Gastrocnemius medialis (tissue), 4 donors: ENCODE measurements at regions not wholly inside any gene's neighbourhood (a gene's known extent, or its start where the extent isn't known, plus 50 kb on each side); places are given as distances from the start of the nearest gene placed in this dataset.

Source experiments
- ATAC-seq, 2 donors: fragments of 150-250 bp; one replicate each; pipeline ENCODE4 v1.9.1; 2016
- DNase-seq, 2 donors: peaks; one replicate each; pipeline ENCODE4 v3.0.0-alpha.2; 2019
- H3K27ac ChIP-seq, 4 donors: fragments of 200-600 bp; sonication (generic); 1 replicate in 1 of 4; 2 replicates in 3 of 4; pipeline ENCODE4 v1.5.1; 2016 to 2018; ENCODE audit warnings: mild to moderate bottlenecking in 2 of 4, moderate library complexity in 1 of 4
- H3K27me3 ChIP-seq, 3 donors: fragments of 200-600 bp; sonication (generic) in 2 of 3; 1 replicate in 1 of 3; 2 replicates in 2 of 3; pipeline versions ENCODE4 v1.5.1 to v1.6.0; 2016 to 2019; ENCODE audit warnings: mild to moderate bottlenecking in 1 of 3, moderate library complexity in 1 of 3
- H3K36me3 ChIP-seq, 2 donors: fragments of 200-600 bp; sonication (generic) in 1 of 2; one replicate each; pipeline ENCODE4 v1.5.1; 2017 to 2018
- H3K4me1 ChIP-seq, 2 donors: fragments of 200-600 bp; sonication (generic) in 1 of 2; one replicate each; pipeline ENCODE4 v1.5.1; 2016 to 2017; ENCODE audit warnings: mild to moderate bottlenecking in 2 of 2
- H3K4me3 ChIP-seq, 4 donors: fragments of 200-600 bp; sonication (generic) in 3 of 4; 1 replicate in 1 of 4; 2 replicates in 3 of 4; pipeline ENCODE4 v1.5.1; 2016 to 2019; ENCODE audit warnings: mild to moderate bottlenecking in 2 of 4
- H3K9me3 ChIP-seq, 3 donors: fragments of 200-600 bp; sonication (generic) in 2 of 3; 1 replicate in 1 of 3; 2 replicates in 2 of 3; pipeline ENCODE4 v1.5.1; 2016 to 2019
- CTCF ChIP-seq, 5 experiments: fragments of 450-650 bp in 3 of 5; fragments of 200-600 bp in 2 of 5; sonication (generic) in 2 of 5; IDR thresholded peaks in 4 of 5; conservative IDR thresholded peaks in 1 of 5; 1 replicate in 4 of 5; 2 replicates in 1 of 5; pipeline ENCODE4 v1.5.1; 2016 to 2019; ENCODE audit warnings: antibody characterized with exemption in 5 of 5, mild to moderate bottlenecking in 3 of 5, moderate library complexity in 3 of 5
- POLR2A ChIP-seq, 2 donors: fragments of 450-650 bp; IDR thresholded peaks; one replicate each; pipeline ENCODE4 v1.6.1; 2017; ENCODE audit warnings: antibody characterized with exemption in 2 of 2, mild to moderate bottlenecking in 2 of 2, moderate library complexity in 2 of 2
- in situ Hi-C, 4 donors: fragments of 200-750 bp; cut with MboI; loops; one replicate each; pipeline versions ENCODE4 v1.15.0 to v1.8.0; 2017; ENCODE audit warnings: low sequenced_read_pairs in 4 of 4
- intact Hi-C: fragments of 100-400 bp; cut with DNase I; formaldehyde crosslinking; loops from one replicate; pipeline ENCODE4 v1.15.1; 2023; ENCODE audit warnings: low total_unique reads

GRCh38 chr15:94804613-94805012 is 573.3 kb downstream of the MCTP2 start:
- H3K4me1 ChIP-seq = no peaks in the 10 kb centered on the region
- in situ Hi-C loops = no loop called here
- DNase-seq (no peak), ATAC-seq (no peak)
- no peaks in the 10 kb centered on the region for H3K36me3 ChIP-seq
- no peaks in the 10 kb centered on the region for H3K9me3 ChIP-seq
- no peaks in the 10 kb centered on the region for H3K27me3 ChIP-seq
- no peak overlapping the region for H3K4me3 ChIP-seq
- no peak overlapping the region for H3K27ac ChIP-seq
- intact Hi-C loops = no loop called here
- TF ChIP-seq CTCF (IDR thresholded peaks at IDR 0.05 in 4 of 5, conservative IDR thresholded peaks at IDR 0.05 in 1 of 5) = no peak
- TF ChIP-seq POLR2A (IDR thresholded peaks at IDR 0.05) = no peak

GRCh38 chr15:94815110-94815731 is 583.9 kb downstream of the MCTP2 start:
- DNase-seq (no peak), ATAC-seq (no peak)
- intact Hi-C loops (no loop called here), in situ Hi-C loops (no loop called here)
- no peak for TF ChIP-seq CTCF (IDR thresholded peaks at IDR 0.05 in 4 of 5, conservative IDR thresholded peaks at IDR 0.05 in 1 of 5)
- TF ChIP-seq POLR2A (IDR thresholded peaks at IDR 0.05) = no peak
- no peaks in the 10 kb centered on the region for H3K36me3 ChIP-seq
- no peak overlapping the region for H3K27ac ChIP-seq
- no peaks in the 10 kb centered on the region for H3K9me3 ChIP-seq
- no peaks in the 10 kb centered on the region for H3K4me1 ChIP-seq
- no peak overlapping the region for H3K4me3 ChIP-seq
- H3K27me3 ChIP-seq = no peaks in the 10 kb centered on the region

- H3K27ac ChIP-seq = no peak overlapping the region
- no peak overlapping the region for H3K4me3 ChIP-seq
- H3K27me3 ChIP-seq = no peaks in the 10 kb centered on the region
- no peak for TF ChIP-seq CTCF (IDR thresholded peaks at IDR 0.05 in 4 of 5, conservative IDR thresholded peaks at IDR 0.05 in 1 of 5)
- TF ChIP-seq POLR2A (IDR thresholded peaks at IDR 0.05) = no peak
- intact Hi-C loops (no loop called here), in situ Hi-C loops (no loop called here)
- no peaks in the 10 kb centered on the region for H3K36me3 ChIP-seq
- no peak for ATAC-seq
- H3K4me1 ChIP-seq = no peaks in the 10 kb centered on the region
- no peaks in the 10 kb centered on the region for H3K9me3 ChIP-seq
- DNase-seq = no peak
Measured at GRCh38 chr15:94815914-94816313, 584.6 kb downstream of the MCTP2 start.

GRCh38 chr15:94829887-94830884 is 598.8 kb downstream of the MCTP2 start:
- TF ChIP-seq POLR2A (IDR thresholded peaks at IDR 0.05) (no peak), CTCF (IDR thresholded peaks at IDR 0.05 in 4 of 5, conservative IDR thresholded peaks at IDR 0.05 in 1 of 5) (no peak)
- H3K9me3 ChIP-seq = no peaks in the 10 kb centered on the region
- intact Hi-C loops = no loop called here
- ATAC-seq = no peak
- H3K27me3 ChIP-seq = no peaks in the 10 kb centered on the region
- no peak overlapping the region for H3K4me3 ChIP-seq
- no peak overlapping the region for H3K27ac ChIP-seq
- H3K4me1 ChIP-seq = no peaks in the 10 kb centered on the region
- in situ Hi-C loops = no loop called here
- no peaks in the 10 kb centered on the region for H3K36me3 ChIP-seq
- no peak for DNase-seq
